Gastrocnemius medialis (tissue), 4 donors: ENCODE measurements at regions not wholly inside any gene's neighbourhood (a gene's known extent, or its start where the extent isn't known, plus 50 kb on each side); places are given as distances from the start of the nearest gene placed in this dataset.

Experiments
- ATAC-seq, 2 donors: fragments of 150-250 bp; one replicate each; pipeline ENCODE4 v1.9.1; 2016
- DNase-seq, 2 donors: peaks; one replicate each; pipeline ENCODE4 v3.0.0-alpha.2; 2019
- H3K27ac ChIP-seq, 4 donors: fragments of 200-600 bp; sonication (generic); 1 replicate in 1 of 4; 2 replicates in 3 of 4; pipeline ENCODE4 v1.5.1; 2016 to 2018; ENCODE audit warnings: mild to moderate bottlenecking in 2 of 4, moderate library complexity in 1 of 4
- H3K27me3 ChIP-seq, 3 donors: fragments of 200-600 bp; sonication (generic) in 2 of 3; 1 replicate in 1 of 3; 2 replicates in 2 of 3; pipeline versions ENCODE4 v1.5.1 to v1.6.0; 2016 to 2019; ENCODE audit warnings: mild to moderate bottlenecking in 1 of 3, moderate library complexity in 1 of 3
- H3K36me3 ChIP-seq, 2 donors: fragments of 200-600 bp; sonication (generic) in 1 of 2; one replicate each; pipeline ENCODE4 v1.5.1; 2017 to 2018
- H3K4me1 ChIP-seq, 2 donors: fragments of 200-600 bp; sonication (generic) in 1 of 2; one replicate each; pipeline ENCODE4 v1.5.1; 2016 to 2017; ENCODE audit warnings: mild to moderate bottlenecking in 2 of 2
- H3K4me3 ChIP-seq, 4 donors: fragments of 200-600 bp; sonication (generic) in 3 of 4; 1 replicate in 1 of 4; 2 replicates in 3 of 4; pipeline ENCODE4 v1.5.1; 2016 to 2019; ENCODE audit warnings: mild to moderate bottlenecking in 2 of 4
- H3K9me3 ChIP-seq, 3 donors: fragments of 200-600 bp; sonication (generic) in 2 of 3; 1 replicate in 1 of 3; 2 replicates in 2 of 3; pipeline ENCODE4 v1.5.1; 2016 to 2019
- POLR2A ChIP-seq, 2 donors: fragments of 450-650 bp; IDR thresholded peaks; one replicate each; pipeline ENCODE4 v1.6.1; 2017; ENCODE audit warnings: antibody characterized with exemption in 2 of 2, mild to moderate bottlenecking in 2 of 2, moderate library complexity in 2 of 2
- in situ Hi-C, 4 donors: fragments of 200-750 bp; cut with MboI; loops; one replicate each; pipeline versions ENCODE4 v1.15.0 to v1.8.0; 2017; ENCODE audit warnings: low sequenced_read_pairs in 4 of 4
- intact Hi-C: fragments of 100-400 bp; cut with DNase I; formaldehyde crosslinking; loops from one replicate; pipeline ENCODE4 v1.15.1; 2023; ENCODE audit warnings: low total_unique reads
- TF ChIP-seq, protein P1 (sequence below), 5 experiments: fragments of 450-650 bp in 3 of 5; fragments of 200-600 bp in 2 of 5; sonication (generic) in 2 of 5; IDR thresholded peaks in 4 of 5; conservative IDR thresholded peaks in 1 of 5; 1 replicate in 4 of 5; 2 replicates in 1 of 5; pipeline ENCODE4 v1.5.1; 2016 to 2019; ENCODE audit warnings: antibody characterized with exemption in 5 of 5, mild to moderate bottlenecking in 3 of 5, moderate library complexity in 3 of 5

DNA sequence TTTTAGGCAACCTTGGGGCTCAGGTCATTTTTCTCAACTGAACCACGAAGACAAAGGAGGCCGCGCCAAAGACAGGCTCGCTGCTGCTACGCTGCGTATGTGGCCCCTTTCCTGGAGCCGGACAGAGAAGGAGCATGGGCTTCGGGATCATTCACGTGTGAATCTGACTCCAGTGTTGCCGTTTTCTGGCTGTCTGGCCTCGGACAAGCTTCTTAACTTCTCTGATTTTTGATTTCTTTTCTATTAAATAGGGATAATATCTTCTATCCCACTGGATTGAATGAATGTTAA, 50.8 kb upstream of the ZNF366 start:
- Histone ChIP-seq H3K27ac (peak overlapping the region in 2 of 4 donors; percentile 55 to 63), H3K9me3 (no peaks in the 10 kb centered on the region), H3K27me3 (no peaks in the 10 kb centered on the region), H3K4me1 (peaks cover 25 to 31% of the 10 kb centered on the region in 2 donors), H3K36me3 (no peaks in the 10 kb centered on the region), H3K4me3 (no peak overlapping the region)
- in situ Hi-C loops (no loop called here), intact Hi-C loops (no loop called here)
- ATAC-seq (no peak), DNase-seq (no peak)
- TF ChIP-seq POLR2A (IDR thresholded peaks at IDR 0.05), result no peak
- TF ChIP-seq, protein P1, sequence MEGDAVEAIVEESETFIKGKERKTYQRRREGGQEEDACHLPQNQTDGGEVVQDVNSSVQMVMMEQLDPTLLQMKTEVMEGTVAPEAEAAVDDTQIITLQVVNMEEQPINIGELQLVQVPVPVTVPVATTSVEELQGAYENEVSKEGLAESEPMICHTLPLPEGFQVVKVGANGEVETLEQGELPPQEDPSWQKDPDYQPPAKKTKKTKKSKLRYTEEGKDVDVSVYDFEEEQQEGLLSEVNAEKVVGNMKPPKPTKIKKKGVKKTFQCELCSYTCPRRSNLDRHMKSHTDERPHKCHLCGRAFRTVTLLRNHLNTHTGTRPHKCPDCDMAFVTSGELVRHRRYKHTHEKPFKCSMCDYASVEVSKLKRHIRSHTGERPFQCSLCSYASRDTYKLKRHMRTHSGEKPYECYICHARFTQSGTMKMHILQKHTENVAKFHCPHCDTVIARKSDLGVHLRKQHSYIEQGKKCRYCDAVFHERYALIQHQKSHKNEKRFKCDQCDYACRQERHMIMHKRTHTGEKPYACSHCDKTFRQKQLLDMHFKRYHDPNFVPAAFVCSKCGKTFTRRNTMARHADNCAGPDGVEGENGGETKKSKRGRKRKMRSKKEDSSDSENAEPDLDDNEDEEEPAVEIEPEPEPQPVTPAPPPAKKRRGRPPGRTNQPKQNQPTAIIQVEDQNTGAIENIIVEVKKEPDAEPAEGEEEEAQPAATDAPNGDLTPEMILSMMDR (IDR thresholded peaks at IDR 0.05 in 4 of 5, conservative IDR thresholded peaks at IDR 0.05 in 1 of 5), result no peak

- Histone ChIP-seq H3K27ac (peak overlapping the region; percentile 53 to 63 (median 58)), H3K9me3 (no peaks in the 10 kb centered on the region), H3K4me1 (peaks cover 25 to 31% of the 10 kb centered on the region in 2 donors), H3K36me3 (no peaks in the 10 kb centered on the region), H3K27me3 (no peaks in the 10 kb centered on the region), H3K4me3 (peak overlapping the region; percentile 40 to 59 (median 52))
- in situ Hi-C loops, result no loop called here
- DNase-seq (no peak), ATAC-seq (no peak)
- intact Hi-C loops, result no loop called here
- no peak for TF ChIP-seq POLR2A (IDR thresholded peaks at IDR 0.05)
- TF ChIP-seq, protein P1 (IDR thresholded peaks at IDR 0.05 in 4 of 5, conservative IDR thresholded peaks at IDR 0.05 in 1 of 5), result no peak
Observed at GRCh38 chr5:72557167-72558045, 50.2 kb upstream of the ZNF366 start.
